ENCODE measurements at regions not wholly inside any gene's neighbourhood (a gene's known extent, or its start where the extent isn't known, plus 50 kb on each side); places are given as distances from the start of the nearest gene placed in this dataset.

DNA sequence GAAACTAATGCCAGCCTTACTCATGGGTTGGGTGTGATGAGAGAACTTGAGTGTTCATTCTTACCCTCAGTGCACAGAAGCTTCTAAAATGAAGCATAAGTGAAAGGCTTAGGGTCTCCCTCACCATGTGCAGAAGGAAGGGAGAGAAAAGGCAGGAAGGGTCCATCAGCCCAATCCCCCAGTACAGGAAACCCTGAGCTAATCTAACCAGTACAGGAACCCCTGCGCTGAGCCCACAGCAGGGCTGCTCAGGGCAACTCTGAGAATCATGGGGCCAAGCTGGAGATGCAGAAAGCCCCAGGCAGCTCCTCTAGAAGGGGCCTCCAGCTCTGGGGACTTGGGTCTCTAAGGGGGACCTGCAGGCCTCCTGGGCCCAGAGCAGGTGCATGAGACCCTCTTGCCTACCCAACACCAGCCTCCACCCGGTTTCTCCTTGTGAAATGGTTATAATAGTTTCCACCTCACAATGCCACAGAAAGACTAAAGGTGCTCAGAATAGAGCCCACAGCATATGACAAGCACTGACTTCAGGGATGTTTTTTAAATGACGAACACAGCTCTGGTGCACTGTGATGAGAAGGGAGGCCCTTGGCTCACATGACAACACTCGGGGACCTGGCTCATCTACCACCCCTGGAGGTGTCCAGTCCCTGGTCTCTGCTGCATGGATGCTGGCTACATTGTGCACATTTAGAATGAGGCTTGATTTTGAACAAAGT lies 190.1 kb downstream of the ACTL7B start:
- peaks cover 8 to 21% of the 10 kb centered on the region in 2 donors for H3K4me1 ChIP-seq (ENCODE audit: control insufficient read depth in 1 of 2, insufficient read depth in 2 of 2, low read length in 2 of 2)
- intact Hi-C loops (cut with micrococcal nuclease): no loop called here
- H4K20me1 ChIP-seq (ENCODE audit: insufficient read depth, low read length): no peaks in the 10 kb centered on the region
- no peak overlapping the region for H3K4me2 ChIP-seq (replicated peaks; ENCODE audit: extremely low read depth, low read length, poor library complexity, severe bottlenecking)
- no peak overlapping the region for H3K4me3 ChIP-seq (replicated peaks in 1 of 3; ENCODE audit: low read depth in 2 of 3, low read length in 3 of 3)
- peaks cover 4 to 6% of the 10 kb centered on the region in 2 donors for H3K9me3 ChIP-seq (replicated peaks in 1 of 2; ENCODE audit: control insufficient read depth in 1 of 2, insufficient read depth in 1 of 2, low read length in 2 of 2)
- H3K4me1 Mint-ChIP-seq: peaks cover 37% of the 10 kb centered on the region
- no peak overlapping the region for H2AFZ ChIP-seq (ENCODE audit: insufficient read depth, low read depth, low read length, poor library complexity, severe bottlenecking)
- H3K4me3 Mint-ChIP-seq: no peak overlapping the region
- H3K9ac ChIP-seq (ENCODE audit: insufficient read depth, low read length, poor library complexity, severe bottlenecking): no peak overlapping the region
- H3K36me3 ChIP-seq (replicated peaks in 1 of 2; ENCODE audit: control insufficient read depth in 1 of 2, insufficient read depth in 2 of 2, low read length in 2 of 2): no peaks in the 10 kb centered on the region
- peaks cover 0 to 11% (median 5%) of the 10 kb centered on the region in 7 donors for H3K9me3 Mint-ChIP-seq
- no peak overlapping the region for H3K27ac ChIP-seq (ENCODE audit: low read depth in 1 of 2, low read length in 2 of 2)
- no peak for DNase-seq
- peak overlapping the region in 1 of 7 donors; percentile 37 for H3K27ac Mint-ChIP-seq
- H3K36me3 Mint-ChIP-seq: no peaks in the 10 kb centered on the region
- TF ChIP-seq, protein P1, sequence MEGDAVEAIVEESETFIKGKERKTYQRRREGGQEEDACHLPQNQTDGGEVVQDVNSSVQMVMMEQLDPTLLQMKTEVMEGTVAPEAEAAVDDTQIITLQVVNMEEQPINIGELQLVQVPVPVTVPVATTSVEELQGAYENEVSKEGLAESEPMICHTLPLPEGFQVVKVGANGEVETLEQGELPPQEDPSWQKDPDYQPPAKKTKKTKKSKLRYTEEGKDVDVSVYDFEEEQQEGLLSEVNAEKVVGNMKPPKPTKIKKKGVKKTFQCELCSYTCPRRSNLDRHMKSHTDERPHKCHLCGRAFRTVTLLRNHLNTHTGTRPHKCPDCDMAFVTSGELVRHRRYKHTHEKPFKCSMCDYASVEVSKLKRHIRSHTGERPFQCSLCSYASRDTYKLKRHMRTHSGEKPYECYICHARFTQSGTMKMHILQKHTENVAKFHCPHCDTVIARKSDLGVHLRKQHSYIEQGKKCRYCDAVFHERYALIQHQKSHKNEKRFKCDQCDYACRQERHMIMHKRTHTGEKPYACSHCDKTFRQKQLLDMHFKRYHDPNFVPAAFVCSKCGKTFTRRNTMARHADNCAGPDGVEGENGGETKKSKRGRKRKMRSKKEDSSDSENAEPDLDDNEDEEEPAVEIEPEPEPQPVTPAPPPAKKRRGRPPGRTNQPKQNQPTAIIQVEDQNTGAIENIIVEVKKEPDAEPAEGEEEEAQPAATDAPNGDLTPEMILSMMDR (IDR thresholded peaks at IDR 0.05): no peak
- WGBS (ENCODE audit: insufficient coverage): 70% methylated on average over 3 of the region's 4 CpGs
- H3K79me2 ChIP-seq (ENCODE audit: insufficient read depth, low read length): no peaks in the 10 kb centered on the region
- peaks cover 0 to 6% (median 0%) of the 10 kb centered on the region in 3 donors for H3K27me3 Mint-ChIP-seq (ENCODE audit: low read depth in 3 of 3)
- no peaks in the 10 kb centered on the region for H3K27me3 ChIP-seq (ENCODE audit: control insufficient read depth in 2 of 2, insufficient read depth in 2 of 2, low read length in 2 of 2)

DNA sequence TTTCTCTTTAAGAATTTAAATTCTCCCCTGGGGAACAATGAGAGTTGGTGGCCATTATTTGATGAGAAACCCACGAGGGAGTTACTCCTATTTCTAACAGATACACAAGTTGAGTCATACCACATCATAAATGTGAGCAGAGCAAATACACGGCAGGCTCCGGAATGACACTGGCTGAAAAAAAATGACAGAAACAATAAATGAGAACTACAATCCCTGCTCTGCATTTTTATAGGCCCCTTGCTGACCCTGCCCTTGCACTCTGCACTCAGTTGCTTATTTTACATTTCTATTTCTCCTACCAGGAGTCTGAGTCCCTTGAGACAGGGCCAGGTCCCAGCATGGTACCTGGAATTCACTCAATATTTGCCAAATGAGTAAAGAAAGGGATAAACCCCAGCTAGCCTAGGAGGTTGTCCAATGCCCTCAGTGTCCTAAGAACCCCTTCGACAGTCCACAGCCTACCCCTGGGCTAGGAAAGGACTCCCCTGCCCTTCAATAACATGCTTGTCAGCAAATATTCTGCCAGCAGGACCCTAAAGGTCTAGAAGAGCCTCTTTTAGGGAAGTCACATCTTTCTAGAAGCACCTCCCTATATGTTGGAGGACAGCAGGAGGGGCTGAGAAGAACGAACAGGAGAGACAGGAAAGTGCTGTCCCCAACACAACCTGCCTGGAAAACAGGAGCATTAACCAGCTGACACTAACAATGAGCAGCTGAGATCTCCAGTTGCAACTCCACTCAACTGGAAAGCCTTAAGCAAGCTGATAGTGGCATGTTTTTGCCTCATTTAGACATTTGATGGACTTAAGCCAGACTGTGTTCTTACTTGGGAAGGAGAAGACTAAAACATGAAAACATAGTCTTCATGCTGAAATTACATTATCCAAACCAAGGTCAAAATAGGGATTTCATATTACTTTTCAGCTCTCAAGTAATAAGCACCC lies 191.2 kb downstream of the ACTL7B start:
- no peak overlapping the region for H3K27ac ChIP-seq (ENCODE audit: low read depth in 1 of 2, low read length in 2 of 2)
- peaks cover 0 to 3% of the 10 kb centered on the region in 2 donors for H3K36me3 Mint-ChIP-seq
- no peak overlapping the region for H2AFZ ChIP-seq (ENCODE audit: insufficient read depth, low read depth, low read length, poor library complexity, severe bottlenecking)
- no peak overlapping the region for H3K4me3 Mint-ChIP-seq
- no peaks in the 10 kb centered on the region for H3K79me2 ChIP-seq (ENCODE audit: insufficient read depth, low read length)
- H3K36me3 ChIP-seq (replicated peaks in 1 of 2; ENCODE audit: control insufficient read depth in 1 of 2, insufficient read depth in 2 of 2, low read length in 2 of 2): no peaks in the 10 kb centered on the region
- H3K4me3 ChIP-seq (replicated peaks in 1 of 3; ENCODE audit: low read depth in 2 of 3, low read length in 3 of 3): no peak overlapping the region
- H3K27ac Mint-ChIP-seq: no peak overlapping the region
- peaks cover 37% of the 10 kb centered on the region for H3K4me1 Mint-ChIP-seq
- TF ChIP-seq, protein P1 (IDR thresholded peaks at IDR 0.05): no peak
- H4K20me1 ChIP-seq (ENCODE audit: insufficient read depth, low read length): no peaks in the 10 kb centered on the region
- no peak for DNase-seq
- WGBS (ENCODE audit: insufficient coverage): 82% methylated on average over 4 of the region's 5 CpGs
- intact Hi-C loops (cut with micrococcal nuclease): no loop called here
- H3K27me3 Mint-ChIP-seq (ENCODE audit: low read depth in 3 of 3): peaks cover 0 to 4% (median 0%) of the 10 kb centered on the region in 3 donors
- no peak overlapping the region for H3K9ac ChIP-seq (ENCODE audit: insufficient read depth, low read length, poor library complexity, severe bottlenecking)
- H3K4me2 ChIP-seq (replicated peaks; ENCODE audit: extremely low read depth, low read length, poor library complexity, severe bottlenecking): no peak overlapping the region
- H3K27me3 ChIP-seq (ENCODE audit: control insufficient read depth in 2 of 2, insufficient read depth in 2 of 2, low read length in 2 of 2): no peaks in the 10 kb centered on the region
- H3K4me1 ChIP-seq (ENCODE audit: control insufficient read depth in 1 of 2, insufficient read depth in 2 of 2, low read length in 2 of 2): peaks cover 8 to 21% of the 10 kb centered on the region in 2 donors
- peaks cover 3 to 21% (median 16%) of the 10 kb centered on the region in 7 donors for H3K9me3 Mint-ChIP-seq
- H3K9me3 ChIP-seq (replicated peaks in 1 of 2; ENCODE audit: control insufficient read depth in 1 of 2, insufficient read depth in 1 of 2, low read length in 2 of 2): peaks cover 15 to 17% of the 10 kb centered on the region in 2 donors

All from CD14-positive monocyte (primary cell).